H1 (cell line): ENCODE measurements at regions not wholly inside any gene's neighbourhood (a gene's known extent, or its start where the extent isn't known, plus 50 kb on each side); places are given as distances from the start of the nearest gene placed in this dataset.

Experiments
- CTCF ChIA-PET: fragments of 300-600 bp; sonication (Branson Sonifier 250); formaldehyde crosslinking; loops from one replicate; lab custom pipeline; 2021; ENCODE audit not compliant: partially characterized antibody; lab: Charles Lee
- POLR2A ChIA-PET: fragments of 300-600 bp; sonication (Branson Sonifier 250); formaldehyde crosslinking; loops from one replicate; lab custom pipeline; 2021; ENCODE audit warnings: inconsistent platforms; ENCODE audit not compliant: partially characterized antibody; lab: Charles Lee
- DNase-seq, 2 experiments: peaks; one replicate each; pipeline versions ENCODE4 v3.0.0 to v3.0.0-alpha.2; 2010 to 2022; ENCODE audit warnings: low spot score in 2 of 2, low read depth in 1 of 2, mixed read lengths in 1 of 2
- FAIRE-seq: peaks from 2 replicates; lab custom pipeline; 2011; peaks lifted over from hg19 to GRCh38; lab: Jason Lieb, UNC
- H2AFZ ChIP-seq: 2 replicates; pipeline ENCODE4 v1.8.1; 2012; ENCODE audit warnings: low read length, inconsistent platforms
- H2AK5ac ChIP-seq: 2 replicates; pipeline ENCODE4 v1.6.1; 2013; ENCODE audit warnings: low read depth, low read length
- H2BK120ac ChIP-seq: replicated peaks from 2 replicates; pipeline ENCODE3; 2013; ENCODE audit warnings: low read depth, low read length, inconsistent platforms
- H2BK12ac ChIP-seq: 2 replicates; pipeline ENCODE4 v1.6.1; 2013; ENCODE audit warnings: low read depth, low read length
- H2BK15ac ChIP-seq: 2 replicates; pipeline ENCODE4 v1.6.1; 2013; ENCODE audit warnings: low read length
- H2BK20ac ChIP-seq: 2 replicates; pipeline ENCODE4 v1.6.1; 2013; ENCODE audit warnings: low read length
- H2BK5ac ChIP-seq: 2 replicates; pipeline ENCODE4 v1.6.1; 2013; ENCODE audit warnings: low read depth, low read length
- H3K14ac ChIP-seq: 2 replicates; pipeline ENCODE4 v1.6.1; 2013; ENCODE audit warnings: inconsistent platforms; ENCODE audit not compliant: insufficient read length
- H3K18ac ChIP-seq: 2 replicates; pipeline ENCODE4 v1.6.1; 2013; ENCODE audit warnings: low read length; ENCODE audit errors: extremely low read depth
- H3K23ac ChIP-seq: 2 replicates; pipeline ENCODE4 v1.6.1; 2013; ENCODE audit warnings: inconsistent platforms; ENCODE audit not compliant: insufficient read length
- H3K23me2 ChIP-seq: 2 replicates; pipeline ENCODE4 v1.6.1; 2013; ENCODE audit warnings: low read depth, low read length
- H3K27ac ChIP-seq: 2 replicates; pipeline ENCODE4 v1.6.1; 2011; ENCODE audit warnings: low read depth, low read length, inconsistent platforms
- H3K27me3 ChIP-seq, 4 experiments: replicated peaks in 1 of 4; 1 replicate in 1 of 4; 2 replicates in 3 of 4; pipeline versions ENCODE4 v1.6.1 to v1.8.1; 2011 to 2013; ENCODE audit warnings: low read length in 3 of 4, mild to moderate bottlenecking in 3 of 4, inconsistent platforms in 2 of 4, mixed read lengths in 2 of 4, moderate library complexity in 1 of 4; ENCODE audit not compliant: control insufficient read depth in 3 of 4, insufficient read depth in 3 of 4; ENCODE audit errors: extremely low read depth in 1 of 4
- H3K36me3 ChIP-seq, 4 experiments: 2 replicates each; pipeline versions ENCODE4 v1.6.1 to v1.8.1; 2011 to 2013; ENCODE audit warnings: mild to moderate bottlenecking in 4 of 4, low read length in 3 of 4, moderate library complexity in 2 of 4, control low read depth in 1 of 4, inconsistent platforms in 1 of 4; ENCODE audit not compliant: insufficient read depth in 4 of 4, control insufficient read depth in 2 of 4
- H3K4ac ChIP-seq: replicated peaks from 2 replicates; pipeline ENCODE3; 2013; ENCODE audit warnings: low read length, low read depth, mixed read lengths, inconsistent platforms; ENCODE audit not compliant: insufficient read length
- H3K4me1 ChIP-seq, 4 experiments: replicated peaks in 1 of 4; 1 replicate in 1 of 4; 2 replicates in 3 of 4; pipeline versions ENCODE4 v1.6.1 to v1.8.1; 2011 to 2013; ENCODE audit warnings: low read length in 3 of 4, inconsistent platforms in 2 of 4, mixed read lengths in 1 of 4; ENCODE audit not compliant: insufficient read depth in 4 of 4, control insufficient read depth in 3 of 4
- H3K4me2 ChIP-seq, 2 experiments: 2 replicates each; pipeline versions ENCODE4 v1.6.1 to v1.8.1; 2011 to 2013; ENCODE audit warnings: low read depth in 2 of 2, low read length in 2 of 2, control low read depth in 1 of 2, inconsistent platforms in 1 of 2, mild to moderate bottlenecking in 1 of 2; ENCODE audit not compliant: insufficient read depth in 1 of 2
- H3K4me3 ChIP-seq, 4 experiments: fragments of 200-600, 300-600 bp in 1 of 4; sonication (generic), shearing (Covaris generic), sonication (Bioruptor Twin) in 1 of 4; 2 replicates each; pipeline versions ENCODE4 v1.5.1 to v1.8.1; 2011 to 2016; ENCODE audit warnings: low read length in 4 of 4, low read depth in 3 of 4, control low read depth in 2 of 4, inconsistent platforms in 2 of 4, mild to moderate bottlenecking in 2 of 4, mixed read lengths in 1 of 4, moderate library complexity in 1 of 4; ENCODE audit not compliant: insufficient read depth in 2 of 4; ENCODE audit errors: extremely low read depth in 1 of 4
- H3K56ac ChIP-seq: replicated peaks from 2 replicates; pipeline ENCODE3; 2013; ENCODE audit warnings: low read depth, mild to moderate bottlenecking, mixed read lengths, low read length, inconsistent platforms; ENCODE audit not compliant: insufficient read length
- H3K79me1 ChIP-seq: 2 replicates; pipeline ENCODE4 v1.6.1; 2013; ENCODE audit warnings: low read depth, low read length, control low read depth
- H3K79me2 ChIP-seq, 2 experiments: 2 replicates each; pipeline versions ENCODE4 v1.6.1 to v1.8.1; 2012 to 2013; ENCODE audit warnings: low read length in 2 of 2, mild to moderate bottlenecking in 2 of 2, inconsistent platforms in 1 of 2; ENCODE audit not compliant: insufficient read depth in 2 of 2, control insufficient read depth in 1 of 2
- H3K9ac ChIP-seq, 4 experiments: replicated peaks in 1 of 4; 1 replicate in 1 of 4; 2 replicates in 3 of 4; pipeline versions ENCODE4 v1.6.1 to v1.8.1; 2011 to 2013; ENCODE audit warnings: low read depth in 3 of 4, low read length in 3 of 4, control low read depth in 2 of 4, mild to moderate bottlenecking in 2 of 4, moderate library complexity in 2 of 4, inconsistent platforms in 1 of 4; ENCODE audit errors: extremely low read depth in 1 of 4
- H3K9me3 ChIP-seq, 2 experiments: 2 replicates each; pipeline versions ENCODE4 v1.6.1 to v1.8.1; 2012 to 2013; ENCODE audit warnings: mild to moderate bottlenecking in 2 of 2, moderate library complexity in 2 of 2, control low read depth in 1 of 2, inconsistent platforms in 1 of 2, low read depth in 1 of 2, low read length in 1 of 2, mixed read lengths in 1 of 2; ENCODE audit not compliant: insufficient read depth in 2 of 2
- H4K20me1 ChIP-seq, 2 experiments: replicated peaks in 1 of 2; 2 replicates each; pipeline versions ENCODE3 to v1.8.1; 2011 to 2013; ENCODE audit warnings: inconsistent platforms in 2 of 2, low read length in 2 of 2, mild to moderate bottlenecking in 1 of 2; ENCODE audit not compliant: insufficient read depth in 2 of 2, control insufficient read depth in 1 of 2
- H4K5ac ChIP-seq: 2 replicates; pipeline ENCODE4 v1.6.1; 2013; ENCODE audit warnings: low read length, low read depth, mixed read lengths, inconsistent platforms; ENCODE audit not compliant: insufficient read length
- H4K8ac ChIP-seq: 2 replicates; pipeline ENCODE4 v1.8.0; 2013; ENCODE audit warnings: mild to moderate bottlenecking, moderate library complexity, low read length, inconsistent platforms; ENCODE audit not compliant: insufficient read depth; ENCODE audit errors: extremely low read depth
- H4K91ac ChIP-seq: replicated peaks from 2 replicates; pipeline ENCODE3; 2013; ENCODE audit warnings: low read length, mixed read lengths, inconsistent platforms; ENCODE audit not compliant: insufficient read length
- TCF12 ChIP-seq: IDR thresholded peaks from 2 replicates; pipeline ENCODE4 v1.6.1; 2011; ENCODE audit warnings: low read depth, mild to moderate bottlenecking, low read length
- USF2 ChIP-seq: IDR thresholded peaks from 2 replicates; pipeline ENCODE4 v1.6.1; 2011; ENCODE audit warnings: low read length, improper control_type of control experiment
- WGBS, 2 experiments: shearing (Covaris generic) in 1 of 2; methylation state at CpG; one replicate each; pipeline versions ENCODE4 v1.1.6 to v1.1.7; 2013 to 2015; ENCODE audit warnings: low lambda C conversion rate in 2 of 2, mixed read lengths in 2 of 2, inconsistent platforms in 1 of 2, low coverage in 1 of 2, missing lambda C conversion rate in 1 of 2; ENCODE audit not compliant: insufficient replicate concordance in 2 of 2, insufficient coverage in 1 of 2, insufficient read length in 1 of 2; ENCODE audit errors: extremely low coverage in 1 of 2, missing lambda C conversion rate in 1 of 2; 5-methylcytosine and 5-hydroxymethylcytosine counted together

- H3K79me1 ChIP-seq: no peaks in the 10 kb centered on the region
- no peak overlapping the region for H2BK20ac ChIP-seq
- H3K4me3 ChIP-seq: no peak overlapping the region
- no peaks in the 10 kb centered on the region for H3K36me3 ChIP-seq
- no peak overlapping the region for H2BK15ac ChIP-seq
- no peaks in the 10 kb centered on the region for H3K23me2 ChIP-seq
- no peak overlapping the region for H2BK5ac ChIP-seq
- no peak overlapping the region for H3K14ac ChIP-seq
- WGBS, 2 experiments: 97% methylated on average over 16 of the region's 25 CpGs; no CpG with 5 or more reads in 1 of the 2 experiments
- H2BK12ac ChIP-seq: no peak overlapping the region
- H2AK5ac ChIP-seq: no peak overlapping the region
- H3K23ac ChIP-seq: no peak overlapping the region
- no peak overlapping the region for H3K9ac ChIP-seq
- no peak for FAIRE-seq
- H3K79me2 ChIP-seq: no peaks in the 10 kb centered on the region
- no peak overlapping the region for H2AFZ ChIP-seq
- no peaks in the 10 kb centered on the region for H4K20me1 ChIP-seq
- H3K27ac ChIP-seq: no peak overlapping the region
- H3K56ac ChIP-seq: no peak overlapping the region
- H3K4ac ChIP-seq: no peak overlapping the region
- no peak overlapping the region for H2BK120ac ChIP-seq
- H4K8ac ChIP-seq: no peak overlapping the region
- no peak overlapping the region for H4K5ac ChIP-seq
- no peak overlapping the region for H3K18ac ChIP-seq
- POLR2A ChIA-PET: no interaction called here
- H3K4me1 ChIP-seq: no peaks in the 10 kb centered on the region; a peak in 1 of 7 replicates
- TF ChIP-seq USF2 (no peak), TCF12 (no peak)
- TF ChIP-seq, all 59 proteins: peak for 0
- Histone ChIP-seq H3K27me3 (no peaks in the 10 kb centered on the region), H4K91ac (no peak overlapping the region), H3K4me2 (no peak overlapping the region), H3K9me3 (peaks cover 0 to 3% of the 10 kb centered on the region in 2 experiments; a peak in 1 of 4 replicates)
- CTCF ChIA-PET: no interaction called here
- peak in 1 of 2 experiments; percentile 37 for DNase-seq
Measured at GRCh38 chr7:155998766-155999630, 186.7 kb upstream of the SHH start.
